GM19035 (cell line): ENCODE measurements at regions not wholly inside any gene's neighbourhood (a gene's known extent, or its start where the extent isn't known, plus 50 kb on each side); places are given as distances from the start of the nearest gene placed in this dataset.

Experiments
- ATAC-seq: cut with Tn5 transposase; IDR thresholded peaks from one replicate; pipeline ENCODE4 v1.9.1; 2021; ENCODE audit not compliant: unreplicated experiment

DNA sequence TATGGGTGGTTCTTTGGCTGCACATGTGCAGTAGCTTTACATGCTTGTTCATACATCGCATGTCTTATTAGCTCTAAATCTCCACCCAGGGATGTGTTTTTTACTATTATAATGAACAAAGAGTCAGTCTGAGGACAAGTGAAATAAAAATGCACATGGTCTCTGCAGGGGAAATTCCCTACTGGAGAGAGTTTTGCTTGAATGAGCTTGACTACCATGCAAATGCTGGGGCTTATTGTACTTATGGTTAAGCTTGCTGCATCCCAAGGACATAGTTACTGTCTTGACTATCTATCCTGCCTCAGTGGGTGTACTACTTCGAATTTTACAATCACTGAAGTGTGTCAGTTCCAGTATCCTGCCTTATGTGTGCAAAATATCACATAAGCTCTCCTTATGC is 362.7 kb downstream of the TDRD15 start:
- ATAC-seq: no peak

GRCh38 chr2:21489080-21489479 is 365.3 kb downstream of the TDRD15 start:
- no peak for ATAC-seq

DNA sequence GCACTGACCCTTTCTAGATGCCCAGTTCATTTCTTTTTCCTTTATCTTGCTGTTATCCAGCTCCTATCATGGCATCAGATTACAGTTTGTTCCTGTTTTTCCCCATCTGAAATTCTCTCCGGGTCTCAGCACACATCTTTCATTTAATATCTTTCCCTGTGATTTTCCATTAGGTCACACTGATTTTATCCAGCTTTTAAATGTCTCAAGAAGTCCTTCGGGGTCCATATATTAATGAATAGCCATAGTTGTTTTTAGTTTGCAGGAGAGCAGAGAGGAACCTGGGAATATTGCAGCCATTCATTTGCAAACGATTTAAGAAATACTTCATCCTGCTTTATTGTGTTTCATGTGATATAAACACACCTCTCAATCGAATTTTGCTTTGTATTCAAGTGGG is 374.2 kb downstream of the TDRD15 start:
- no peak for ATAC-seq

DNA sequence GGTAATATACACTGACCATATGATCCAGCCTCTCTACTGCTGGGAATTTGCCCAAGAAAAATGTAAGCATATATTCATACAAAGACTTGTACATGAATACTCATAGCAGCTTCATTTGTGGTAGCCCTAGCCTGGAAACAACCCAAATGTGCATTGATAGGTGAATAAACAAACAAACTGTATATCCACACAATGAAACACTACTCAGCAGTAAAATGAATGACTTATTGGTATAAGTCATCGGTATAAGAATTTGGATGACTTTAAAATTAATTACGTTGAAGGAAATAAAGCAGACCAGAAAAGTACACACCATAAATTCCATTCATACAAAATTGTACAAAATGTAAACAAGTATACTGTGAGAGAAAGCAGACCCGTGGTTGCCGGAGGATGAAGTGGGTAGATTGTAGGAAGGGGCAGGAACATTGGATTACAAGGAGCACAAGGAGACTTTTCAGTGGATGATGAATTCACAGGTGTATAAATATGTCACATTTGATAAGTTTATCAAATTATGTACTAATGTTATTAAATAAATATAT is 376.7 kb downstream of the TDRD15 start:
- ATAC-seq: no peak

DNA sequence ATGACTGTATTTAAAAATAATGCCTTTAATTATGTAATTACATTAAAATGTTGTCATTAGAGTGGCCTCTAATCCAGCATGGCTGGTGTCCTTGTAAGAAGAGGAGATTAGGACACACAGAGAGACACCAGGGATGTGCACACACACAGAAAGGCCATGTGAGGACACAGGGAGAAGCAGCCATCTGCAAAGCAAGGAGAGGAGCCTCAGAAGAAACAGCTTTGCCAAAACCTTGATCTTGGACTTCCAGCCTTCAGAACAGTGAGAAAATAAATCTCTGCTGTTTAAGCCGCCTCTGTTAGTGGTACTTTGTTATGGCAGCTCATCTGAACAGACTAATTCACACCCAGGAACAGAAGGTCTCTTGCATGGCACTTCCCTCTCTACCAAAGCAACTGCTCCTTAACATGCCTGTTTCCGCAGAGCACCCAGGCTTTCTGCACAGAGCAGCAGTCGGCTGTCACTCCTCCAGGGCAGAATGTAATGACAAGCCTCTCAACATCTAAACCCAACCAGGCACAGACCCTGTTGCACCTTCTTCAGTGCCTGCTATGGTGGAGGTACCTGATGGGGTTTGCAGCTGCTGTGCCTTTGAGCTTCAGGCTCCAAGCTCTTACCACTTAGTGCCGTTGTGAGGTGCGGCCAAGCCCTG is 377.7 kb downstream of the TDRD15 start:
- no peak for ATAC-seq

- ATAC-seq: no peak
These were observed 392.1 kb downstream of the TDRD15 start for GRCh38 chr2:21515903-21516302.

GRCh38 chr2:21519412-21519811 is 395.6 kb downstream of the TDRD15 start:
- ATAC-seq: no peak

- ATAC-seq: no peak
These were observed 396.1 kb downstream of the TDRD15 start for GRCh38 chr2:21519821-21520220.

DNA sequence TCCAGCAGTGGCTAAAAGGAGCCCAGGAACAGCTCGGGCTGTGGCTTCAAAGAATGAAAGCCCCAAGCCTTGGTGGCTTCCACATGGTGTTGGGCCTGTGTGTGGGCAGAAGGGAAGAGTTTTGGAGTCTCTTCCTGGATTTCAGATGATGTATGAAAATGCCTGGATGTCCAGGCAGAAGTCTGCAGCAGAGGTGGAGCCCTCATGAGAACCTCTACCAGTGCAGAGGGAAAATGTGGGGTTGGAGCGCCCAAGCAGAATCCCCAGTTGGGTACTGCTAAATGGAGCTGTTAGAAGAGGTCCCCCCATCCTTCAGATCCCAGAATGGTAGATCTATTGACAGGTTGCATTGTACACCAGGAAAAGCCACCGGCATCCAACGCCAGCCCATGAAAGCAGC is 412.1 kb downstream of the TDRD15 start:
- ATAC-seq: no peak

DNA sequence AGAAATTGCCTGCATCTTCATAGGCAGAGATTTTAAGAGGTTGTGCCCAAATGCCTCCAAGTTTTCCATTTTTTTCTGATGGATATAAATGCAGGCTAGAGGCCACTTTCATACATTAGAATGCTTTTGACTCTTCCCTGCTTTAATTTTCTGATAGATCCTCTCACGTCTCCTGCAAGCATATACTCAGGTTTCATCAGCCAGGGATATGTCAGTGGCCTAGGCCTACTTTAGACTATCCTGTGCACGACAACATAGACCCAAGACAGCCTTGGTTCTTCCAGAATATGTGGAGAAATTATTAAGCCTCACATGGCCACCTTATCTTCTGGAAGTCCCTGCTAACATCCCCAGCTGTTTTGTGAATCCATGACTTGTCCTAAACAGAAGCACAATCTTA is 415.9 kb downstream of the TDRD15 start:
- ATAC-seq: no peak

GRCh38 chr2:21543630-21544029 is 419.9 kb downstream of the TDRD15 start:
- no peak for ATAC-seq

- no peak for ATAC-seq
These were observed 420.6 kb downstream of the TDRD15 start for GRCh38 chr2:21544392-21544791.

- no peak for ATAC-seq
These were observed 429.2 kb downstream of the TDRD15 start for GRCh38 chr2:21552981-21553380.

- no peak for ATAC-seq
These were observed 435.6 kb downstream of the TDRD15 start for GRCh38 chr2:21559351-21559750.

DNA sequence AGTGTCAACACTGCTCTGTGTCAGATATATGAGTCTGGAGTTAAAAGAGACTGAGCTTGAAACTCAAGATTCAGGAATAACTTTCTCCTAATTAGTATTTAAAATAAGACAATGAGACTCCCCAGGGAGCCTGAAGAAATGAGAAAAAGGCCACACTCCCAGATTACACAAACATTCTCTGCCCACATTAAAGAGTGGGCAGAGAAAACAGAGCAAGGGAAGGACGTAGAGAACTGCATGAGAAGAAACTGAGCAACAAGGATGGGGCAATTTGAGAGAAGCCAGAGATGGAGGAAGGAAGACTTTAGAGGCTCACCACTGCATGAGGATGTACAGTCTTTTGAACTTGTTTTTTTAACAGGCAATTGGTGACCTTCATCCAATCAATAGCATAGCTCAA is 438.2 kb downstream of the TDRD15 start:
- ATAC-seq: no peak

GRCh38 chr2:21567395-21567794 is 443.6 kb downstream of the TDRD15 start:
- no peak for ATAC-seq

GRCh38 chr2:21571686-21572085 is 447.9 kb downstream of the TDRD15 start:
- no peak for ATAC-seq

- no peak for ATAC-seq
These were observed 456.6 kb downstream of the TDRD15 start for GRCh38 chr2:21580391-21580790.

- ATAC-seq: no peak
These were observed 462.1 kb downstream of the TDRD15 start for GRCh38 chr2:21585881-21586280.

DNA sequence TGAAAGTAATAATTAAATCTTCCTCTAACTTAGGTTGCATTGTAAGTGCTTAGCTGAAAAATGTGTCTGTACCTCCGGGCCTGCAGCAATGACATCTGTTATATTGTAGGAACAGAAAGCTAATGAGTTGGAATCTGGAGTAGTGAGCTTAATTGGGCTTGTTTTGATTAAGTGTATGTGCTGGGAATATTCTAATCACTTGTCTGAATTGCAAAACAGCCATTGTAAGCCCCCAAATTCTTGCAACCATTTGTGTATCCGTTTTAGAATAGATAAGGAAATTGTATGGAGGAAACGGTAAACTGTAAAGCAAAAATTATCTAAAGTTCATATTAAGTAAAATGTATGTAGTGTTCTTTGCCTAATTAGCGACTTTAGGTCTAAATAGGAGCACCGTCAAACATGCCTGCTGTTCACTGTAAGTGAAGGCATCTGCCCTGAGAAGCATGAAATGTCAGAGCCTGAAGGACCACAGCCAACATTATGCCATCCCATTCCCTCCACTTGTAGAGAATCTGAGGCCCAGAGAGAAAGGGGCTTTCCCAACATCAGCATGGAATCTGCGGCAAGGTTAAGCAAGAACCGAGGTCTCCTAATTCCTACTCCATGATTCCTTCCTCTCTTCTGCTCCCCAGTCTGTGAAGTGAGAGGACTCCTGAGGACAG is 466.4 kb downstream of the TDRD15 start:
- ATAC-seq: no peak

- no peak for ATAC-seq
These were observed 468.2 kb downstream of the TDRD15 start for GRCh38 chr2:21591926-21592325.

- no peak for ATAC-seq
These were observed 475.6 kb downstream of the TDRD15 start for GRCh38 chr2:21599417-21599816.

DNA sequence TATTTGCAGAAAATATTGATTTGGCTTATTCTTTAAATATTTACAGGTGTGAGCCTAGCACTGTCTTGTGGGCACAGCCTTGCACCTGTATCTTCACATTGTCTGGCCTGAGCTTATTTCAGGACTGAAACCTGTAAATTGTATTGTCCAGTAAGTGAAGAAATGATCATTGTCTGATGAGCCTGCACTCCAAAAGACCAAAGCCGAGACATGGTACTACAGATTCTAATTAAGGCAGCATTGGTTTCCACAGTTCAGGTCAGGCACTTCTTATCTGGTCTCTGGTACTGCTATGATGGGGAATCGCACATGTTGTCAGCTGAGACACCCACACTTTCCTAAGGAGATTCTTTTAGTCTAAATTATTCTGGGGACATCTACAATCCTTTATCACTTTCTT is 479.0 kb downstream of the TDRD15 start:
- ATAC-seq: no peak
